ENCODE measurements at regions not wholly inside any gene's neighbourhood (a gene's known extent, or its start where the extent isn't known, plus 50 kb on each side); places are given as distances from the start of the nearest gene placed in this dataset.
"Not testable (repeated sequence)": the region's sequence is repeated elsewhere in the genome, so short reads cannot be mapped to it uniquely, and the experiment has no call there.

DNA sequence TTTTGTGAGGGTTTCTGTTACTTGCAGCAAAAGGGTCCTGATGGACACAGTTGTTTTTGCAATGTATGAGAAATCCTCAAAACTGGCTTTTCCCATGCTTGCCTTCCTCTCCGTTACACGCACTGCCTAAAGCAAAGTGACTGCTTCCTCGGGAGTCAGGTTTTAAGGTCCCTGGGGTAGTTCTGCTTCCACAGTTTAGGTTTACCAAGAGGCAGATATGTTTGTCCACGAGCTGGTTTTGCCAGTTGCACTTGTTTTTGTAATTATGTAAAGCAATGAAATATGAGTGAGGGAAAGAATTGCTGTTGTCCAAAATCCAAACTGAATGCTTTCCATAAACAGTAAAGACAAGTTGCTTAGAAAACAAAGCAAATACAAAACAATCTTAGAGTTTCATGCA is 290.7 kb upstream of the AMIGO2 start:
- Histone ChIP-seq H3K36me3 (ENCODE audit: low read depth) (no peaks in the 10 kb centered on the region), H3K4me3 (ENCODE audit: severe bottlenecking) (no peak overlapping the region), H3K27me3 (ENCODE audit: insufficient read depth, poor library complexity, severe bottlenecking) (no peaks in the 10 kb centered on the region), H3K27ac (ENCODE audit: poor library complexity, severe bottlenecking) (no peak overlapping the region), H3K4me1 (ENCODE audit: insufficient read depth, poor library complexity, severe bottlenecking) (no peaks in the 10 kb centered on the region), H3K9me3 (ENCODE audit: severe bottlenecking) (no peaks in the 10 kb centered on the region)
- DNase-seq (ENCODE audit: low spot score) (no peak), ATAC-seq (ENCODE audit: low read depth) (no peak)
- TF ChIP-seq, protein P1, sequence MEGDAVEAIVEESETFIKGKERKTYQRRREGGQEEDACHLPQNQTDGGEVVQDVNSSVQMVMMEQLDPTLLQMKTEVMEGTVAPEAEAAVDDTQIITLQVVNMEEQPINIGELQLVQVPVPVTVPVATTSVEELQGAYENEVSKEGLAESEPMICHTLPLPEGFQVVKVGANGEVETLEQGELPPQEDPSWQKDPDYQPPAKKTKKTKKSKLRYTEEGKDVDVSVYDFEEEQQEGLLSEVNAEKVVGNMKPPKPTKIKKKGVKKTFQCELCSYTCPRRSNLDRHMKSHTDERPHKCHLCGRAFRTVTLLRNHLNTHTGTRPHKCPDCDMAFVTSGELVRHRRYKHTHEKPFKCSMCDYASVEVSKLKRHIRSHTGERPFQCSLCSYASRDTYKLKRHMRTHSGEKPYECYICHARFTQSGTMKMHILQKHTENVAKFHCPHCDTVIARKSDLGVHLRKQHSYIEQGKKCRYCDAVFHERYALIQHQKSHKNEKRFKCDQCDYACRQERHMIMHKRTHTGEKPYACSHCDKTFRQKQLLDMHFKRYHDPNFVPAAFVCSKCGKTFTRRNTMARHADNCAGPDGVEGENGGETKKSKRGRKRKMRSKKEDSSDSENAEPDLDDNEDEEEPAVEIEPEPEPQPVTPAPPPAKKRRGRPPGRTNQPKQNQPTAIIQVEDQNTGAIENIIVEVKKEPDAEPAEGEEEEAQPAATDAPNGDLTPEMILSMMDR (IDR thresholded peaks at IDR 0.05; ENCODE audit: poor library complexity, severe bottlenecking), result no peak

DNA sequence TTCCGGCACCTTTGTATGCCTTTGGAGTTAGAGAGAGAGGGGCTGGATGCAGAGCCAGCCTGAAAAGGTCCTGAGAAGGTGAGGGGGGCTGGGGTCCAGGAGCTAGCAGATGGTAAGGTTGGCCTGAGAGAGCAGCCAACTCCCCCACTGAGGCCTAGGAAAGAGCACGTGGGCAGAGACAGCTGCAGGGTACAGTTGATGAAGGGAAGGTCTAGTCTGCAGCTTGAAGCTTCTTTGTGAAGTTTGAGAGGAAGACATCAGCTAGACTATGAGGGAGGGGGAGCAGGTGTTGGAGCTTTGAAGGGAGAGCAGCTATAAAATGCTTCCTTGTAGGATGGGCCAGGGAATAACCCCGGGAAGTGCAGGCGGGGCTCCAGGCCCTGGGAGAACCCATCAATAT is 289.3 kb upstream of the AMIGO2 start:
- H3K9me3 ChIP-seq (ENCODE audit: severe bottlenecking), result no peaks in the 10 kb centered on the region
- no peak overlapping the region for H3K27ac ChIP-seq (ENCODE audit: poor library complexity, severe bottlenecking)
- no peak for DNase-seq (ENCODE audit: low spot score)
- no peak overlapping the region for H3K4me3 ChIP-seq (ENCODE audit: severe bottlenecking)
- no peaks in the 10 kb centered on the region for H3K36me3 ChIP-seq (ENCODE audit: low read depth)
- TF ChIP-seq, protein P1 (IDR thresholded peaks at IDR 0.05; ENCODE audit: poor library complexity, severe bottlenecking), result no peak
- H3K27me3 ChIP-seq (ENCODE audit: insufficient read depth, poor library complexity, severe bottlenecking), result no peaks in the 10 kb centered on the region
- no peaks in the 10 kb centered on the region for H3K4me1 ChIP-seq (ENCODE audit: insufficient read depth, poor library complexity, severe bottlenecking)
- no peak for ATAC-seq (ENCODE audit: low read depth)

DNA sequence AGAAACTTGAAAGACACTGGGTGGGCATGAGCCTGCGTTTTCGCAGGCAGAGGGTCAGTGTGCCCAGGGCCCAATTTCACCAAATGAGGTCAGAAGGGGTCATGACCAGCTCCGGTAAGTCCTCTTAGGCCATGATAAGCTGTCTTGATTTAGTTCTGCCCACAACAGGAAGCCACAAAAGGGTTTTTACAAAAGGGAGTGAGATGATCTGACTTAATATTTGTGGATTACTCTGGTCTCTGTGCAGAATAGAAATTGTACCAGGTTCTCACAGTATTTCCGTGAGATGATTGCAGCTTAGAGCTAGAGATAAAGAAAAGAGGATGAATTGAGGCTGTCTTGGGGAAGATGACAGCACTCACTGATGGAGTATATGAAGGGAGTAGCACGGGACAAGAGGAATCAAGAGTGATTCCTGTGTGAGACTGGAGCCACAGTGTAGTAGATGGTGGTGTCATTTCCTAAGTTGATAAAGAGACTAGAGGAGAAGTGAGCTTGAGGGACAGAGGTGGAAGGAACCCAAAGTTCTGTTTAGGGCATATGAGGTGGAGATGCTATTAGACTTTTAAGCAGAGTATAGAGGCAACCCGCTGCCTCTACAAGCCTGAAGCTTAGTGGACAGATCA is 288.3 kb upstream of the AMIGO2 start:
- no peak for DNase-seq (ENCODE audit: low spot score)
- H3K9me3 ChIP-seq (ENCODE audit: severe bottlenecking), result no peaks in the 10 kb centered on the region
- no peaks in the 10 kb centered on the region for H3K4me1 ChIP-seq (ENCODE audit: insufficient read depth, poor library complexity, severe bottlenecking)
- ATAC-seq (ENCODE audit: low read depth), result no peak
- TF ChIP-seq, protein P1 (IDR thresholded peaks at IDR 0.05; ENCODE audit: poor library complexity, severe bottlenecking), result no peak
- H3K36me3 ChIP-seq (ENCODE audit: low read depth), result no peaks in the 10 kb centered on the region
- no peaks in the 10 kb centered on the region for H3K27me3 ChIP-seq (ENCODE audit: insufficient read depth, poor library complexity, severe bottlenecking)
- H3K4me3 ChIP-seq (ENCODE audit: severe bottlenecking), result no peak overlapping the region
- no peak overlapping the region for H3K27ac ChIP-seq (ENCODE audit: poor library complexity, severe bottlenecking)

DNA sequence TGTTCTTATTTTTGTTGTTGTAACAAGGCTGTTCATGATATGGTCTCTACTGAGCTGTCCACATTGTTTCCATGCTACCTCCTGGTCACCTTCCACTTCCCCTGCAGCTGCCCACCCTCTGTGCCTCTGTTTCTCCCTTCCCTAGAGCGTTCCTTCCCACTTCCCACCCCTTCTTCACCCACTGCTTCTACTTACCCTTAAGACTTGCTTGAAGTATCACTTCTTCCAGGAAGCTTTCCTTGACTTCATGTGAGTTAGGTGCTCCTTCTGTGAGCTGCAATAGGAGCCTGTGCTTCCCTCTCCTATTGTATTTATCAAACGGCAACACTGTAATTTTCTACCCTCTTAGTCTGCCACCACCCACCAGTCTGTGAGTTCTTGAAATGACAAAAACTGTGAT is 286.8 kb upstream of the AMIGO2 start:
- ATAC-seq (ENCODE audit: low read depth), result no peak
- no peaks in the 10 kb centered on the region for H3K27me3 ChIP-seq (ENCODE audit: insufficient read depth, poor library complexity, severe bottlenecking)
- TF ChIP-seq, protein P1 (IDR thresholded peaks at IDR 0.05; ENCODE audit: poor library complexity, severe bottlenecking), result no peak
- no peak overlapping the region for H3K27ac ChIP-seq (ENCODE audit: poor library complexity, severe bottlenecking)
- H3K4me1 ChIP-seq (ENCODE audit: insufficient read depth, poor library complexity, severe bottlenecking), result no peaks in the 10 kb centered on the region
- DNase-seq (ENCODE audit: low spot score), result no peak
- H3K9me3 ChIP-seq (ENCODE audit: severe bottlenecking), result no peaks in the 10 kb centered on the region
- no peaks in the 10 kb centered on the region for H3K36me3 ChIP-seq (ENCODE audit: low read depth)
- H3K4me3 ChIP-seq (ENCODE audit: severe bottlenecking), result no peak overlapping the region

DNA sequence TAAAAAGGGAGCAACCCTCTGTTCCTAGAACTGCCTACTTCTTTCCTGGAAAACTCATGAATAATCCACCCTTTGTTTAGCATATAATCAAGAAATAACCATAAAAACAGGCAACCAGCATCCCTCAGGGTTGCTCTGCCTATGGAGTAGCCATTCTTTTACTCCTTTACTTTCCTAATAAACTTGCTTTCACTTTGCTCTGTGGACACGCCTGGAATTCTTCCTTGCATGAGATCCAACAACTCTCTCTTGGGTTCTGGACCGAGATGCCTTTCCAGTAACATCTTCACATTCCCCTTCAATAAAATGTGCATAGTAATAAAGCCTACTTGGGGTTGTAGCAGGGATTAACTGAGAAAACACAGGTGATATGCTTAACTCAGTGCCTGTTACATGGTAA is 286.4 kb upstream of the AMIGO2 start:
- Histone ChIP-seq H3K4me1 (ENCODE audit: insufficient read depth, poor library complexity, severe bottlenecking) (peaks cover 2% of the 10 kb centered on the region), H3K27ac (ENCODE audit: poor library complexity, severe bottlenecking) (no peak overlapping the region), H3K9me3 (ENCODE audit: severe bottlenecking) (no peaks in the 10 kb centered on the region), H3K36me3 (ENCODE audit: low read depth) (no peaks in the 10 kb centered on the region), H3K4me3 (ENCODE audit: severe bottlenecking) (no peak overlapping the region), H3K27me3 (ENCODE audit: insufficient read depth, poor library complexity, severe bottlenecking) (no peaks in the 10 kb centered on the region)
- TF ChIP-seq, protein P1 (IDR thresholded peaks at IDR 0.05; ENCODE audit: poor library complexity, severe bottlenecking), result no peak
- ATAC-seq (ENCODE audit: low read depth), result no peak
- no peak for DNase-seq (ENCODE audit: low spot score)

DNA sequence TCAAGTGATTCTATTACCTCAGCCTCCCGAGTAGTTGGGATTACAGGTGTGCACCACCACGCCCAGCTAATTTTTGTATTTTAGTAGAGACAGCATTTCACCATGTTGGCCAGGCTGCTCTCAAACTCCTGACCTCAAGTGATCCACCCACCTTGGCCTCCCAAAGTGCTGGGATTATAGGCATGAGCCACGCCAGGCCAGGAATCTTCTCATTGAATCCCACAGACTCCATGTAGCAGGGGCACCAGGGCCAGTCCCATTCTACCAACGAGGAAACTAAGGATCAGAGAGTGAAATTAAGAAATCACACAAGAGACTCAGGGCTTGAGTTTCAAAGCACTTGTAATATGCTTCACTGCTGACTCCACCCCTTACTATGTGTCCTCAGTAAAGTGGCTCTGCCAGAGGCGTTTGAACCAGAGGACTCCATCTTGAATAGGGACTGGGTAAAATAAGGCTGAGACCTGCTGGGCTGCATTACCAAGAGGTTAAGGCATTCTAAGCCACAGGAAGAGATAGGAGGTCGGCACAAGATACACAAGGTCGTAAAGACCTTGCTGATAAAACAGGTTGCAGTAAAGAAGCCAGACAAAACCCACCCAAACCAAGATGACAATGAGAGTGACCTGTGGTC is 285.8 kb upstream of the AMIGO2 start:
- ATAC-seq (ENCODE audit: low read depth); H3K27ac ChIP-seq (ENCODE audit: poor library complexity, severe bottlenecking); DNase-seq (ENCODE audit: low spot score): not testable (repeated sequence)

More for the DNA sequence above, 285.8 kb upstream of the AMIGO2 start:
- H3K9me3 ChIP-seq (ENCODE audit: severe bottlenecking); H3K36me3 ChIP-seq (ENCODE audit: low read depth); H3K27me3 ChIP-seq (ENCODE audit: insufficient read depth, poor library complexity, severe bottlenecking); H3K4me1 ChIP-seq (ENCODE audit: insufficient read depth, poor library complexity, severe bottlenecking); H3K4me3 ChIP-seq (ENCODE audit: severe bottlenecking): not testable (repeated sequence)

All from RWPE2 (cell line).